HG03354 (cell line): ENCODE measurements at regions not wholly inside any gene's neighbourhood (a gene's known extent, or its start where the extent isn't known, plus 50 kb on each side); places are given as distances from the start of the nearest gene placed in this dataset.
"Not testable (repeated sequence)": the region's sequence is repeated elsewhere in the genome, so short reads cannot be mapped to it uniquely, and the experiment has no call there.

Experiments used
- ATAC-seq: cut with Tn5 transposase; IDR thresholded peaks from one replicate; pipeline ENCODE4 v1.9.1; 2021; ENCODE audit warnings: mild to moderate bottlenecking; ENCODE audit not compliant: unreplicated experiment, poor library complexity, severe bottlenecking

DNA sequence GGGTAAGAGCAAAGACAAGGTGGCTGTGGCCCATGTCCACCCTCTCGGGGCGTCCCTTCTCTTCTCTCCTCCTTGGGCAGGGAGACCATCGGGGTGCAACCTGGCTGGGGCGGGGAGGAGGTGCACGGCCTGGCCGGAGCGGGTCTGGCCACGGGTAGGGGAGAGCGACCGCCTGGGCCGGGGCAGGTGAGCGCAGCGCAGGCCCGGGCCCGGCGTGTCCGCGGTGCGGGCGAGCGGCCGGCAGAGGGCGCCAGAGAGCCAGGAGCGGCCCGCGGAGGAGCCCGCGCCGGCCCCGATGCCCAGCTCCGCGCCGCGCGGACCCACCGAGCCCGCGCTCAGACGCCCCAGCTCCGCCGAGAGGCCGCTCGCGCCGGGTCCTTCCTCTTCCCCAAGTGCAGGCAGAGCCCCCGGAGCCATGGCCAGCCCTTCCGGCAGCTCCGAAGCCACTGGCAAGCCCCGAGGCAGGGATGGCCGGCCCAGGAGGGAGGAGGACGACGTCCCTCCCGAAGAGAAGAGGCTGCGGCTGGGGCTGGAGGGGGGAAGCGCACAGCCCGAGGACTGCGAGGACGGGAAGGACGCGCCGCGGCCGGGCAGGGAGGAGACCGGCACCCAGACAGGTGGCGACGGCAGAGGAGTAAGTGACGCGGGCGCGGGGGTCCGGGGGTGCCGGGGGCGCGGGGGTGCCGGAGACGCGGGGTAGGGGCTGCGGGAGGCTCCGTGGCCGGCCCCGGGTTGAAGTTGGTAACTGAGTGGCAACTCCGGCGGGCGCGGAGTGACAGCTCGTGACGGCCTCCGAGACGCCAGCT lies 142.1 kb upstream of the EEF2KMT start:
- ATAC-seq = not testable (repeated sequence)

DNA sequence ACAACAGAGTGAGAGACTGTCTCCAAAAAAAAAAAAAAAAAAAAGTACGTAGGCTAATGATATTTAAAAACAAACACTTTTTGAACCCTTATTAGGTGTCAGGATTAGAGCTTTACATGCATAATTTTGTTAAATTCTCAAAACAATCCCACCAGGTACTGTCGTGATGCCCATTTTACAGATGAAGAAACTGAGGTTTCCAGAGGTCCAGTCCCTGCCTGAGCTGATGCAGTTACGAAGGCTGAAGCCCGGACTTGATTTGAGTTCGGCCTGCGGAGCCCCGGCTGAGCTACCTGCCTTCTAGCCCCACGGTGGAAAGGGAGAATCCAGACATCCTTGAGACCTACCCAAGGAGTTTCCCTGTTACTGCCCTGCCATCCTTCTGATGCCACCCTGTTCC lies 137.5 kb upstream of the EEF2KMT start:
- ATAC-seq = no peak

DNA sequence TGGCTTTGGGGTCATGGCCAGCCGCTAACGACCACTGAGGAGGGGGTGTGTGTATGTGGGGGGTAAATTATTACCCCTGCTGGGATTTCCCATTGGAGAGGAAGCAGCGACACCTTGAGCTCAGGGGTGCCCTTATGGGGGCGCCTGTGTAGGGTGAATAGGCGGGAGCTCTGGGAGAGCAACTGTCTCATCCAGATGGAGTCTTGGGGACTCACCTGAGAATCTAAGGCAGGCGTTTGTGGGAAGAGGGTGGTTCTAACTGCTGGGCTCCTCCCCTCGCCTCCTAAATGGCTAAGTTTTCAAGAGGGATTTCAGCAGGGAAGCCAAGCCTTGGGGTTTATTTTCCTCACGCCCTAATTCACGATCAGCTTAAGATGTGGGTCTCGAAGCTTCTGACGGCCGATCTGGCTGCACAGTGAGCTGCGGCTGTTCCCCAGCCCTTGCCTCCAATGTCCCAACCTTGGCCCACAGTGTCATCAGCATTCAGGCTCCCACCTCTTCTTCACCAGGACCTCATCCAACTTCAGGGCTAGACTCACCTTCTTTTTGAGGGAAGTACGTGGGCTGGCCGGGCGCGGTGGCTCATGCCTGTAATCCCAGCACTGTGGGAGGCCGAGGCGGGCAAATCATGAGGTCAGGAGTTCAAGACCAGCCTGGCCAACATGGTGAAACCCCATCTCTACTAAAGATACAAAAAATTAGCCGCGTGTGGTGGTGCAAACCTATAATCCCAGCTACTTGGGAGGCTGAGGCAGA lies 136.9 kb upstream of the EEF2KMT start:
- no peak for ATAC-seq

DNA sequence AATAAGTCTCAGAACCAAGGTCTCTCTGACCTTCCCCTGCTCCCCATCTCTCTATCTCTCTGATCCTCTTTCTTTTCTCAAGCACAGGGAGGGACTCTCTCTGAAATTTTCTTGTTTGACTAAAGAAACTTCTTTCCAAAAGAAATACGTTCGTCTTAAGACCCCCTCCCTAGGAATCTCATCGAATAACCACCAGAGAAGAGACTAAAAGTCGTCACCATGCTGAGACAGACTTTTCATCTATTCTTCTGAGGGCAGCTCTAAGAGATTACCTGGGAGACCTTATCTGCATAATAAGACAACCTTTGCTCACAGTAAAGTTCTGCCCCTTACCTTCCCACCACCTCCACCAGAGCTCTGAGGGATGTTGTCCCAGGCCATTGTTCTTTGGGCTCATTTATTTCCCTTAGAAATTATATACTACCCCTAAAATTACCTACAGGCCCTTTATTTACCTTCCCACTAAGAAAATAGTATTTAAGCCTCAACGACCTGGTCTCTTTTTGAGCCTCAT lies 133.7 kb upstream of the EEF2KMT start:
- no peak for ATAC-seq

DNA sequence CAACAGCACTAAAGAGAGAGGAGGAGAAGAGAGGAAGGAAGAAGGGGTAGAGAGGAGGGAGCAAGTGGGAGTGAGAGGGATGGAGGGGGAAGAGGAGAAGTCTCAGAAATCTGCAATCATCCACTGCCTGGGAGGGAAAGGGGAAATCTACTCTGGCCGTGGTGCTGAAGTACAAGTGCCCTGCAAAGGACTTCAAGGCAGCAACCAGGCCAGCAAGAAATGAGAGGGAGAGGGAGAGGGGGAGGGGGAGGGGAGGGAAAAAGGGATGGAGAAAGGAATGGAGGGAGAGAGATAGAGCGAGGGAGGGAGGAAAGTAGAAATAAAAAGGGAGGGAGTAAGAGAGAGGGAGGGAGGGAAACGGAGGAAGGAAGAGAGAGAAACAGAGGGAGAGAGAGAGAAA lies 130.8 kb upstream of the EEF2KMT start:
- no peak for ATAC-seq

DNA sequence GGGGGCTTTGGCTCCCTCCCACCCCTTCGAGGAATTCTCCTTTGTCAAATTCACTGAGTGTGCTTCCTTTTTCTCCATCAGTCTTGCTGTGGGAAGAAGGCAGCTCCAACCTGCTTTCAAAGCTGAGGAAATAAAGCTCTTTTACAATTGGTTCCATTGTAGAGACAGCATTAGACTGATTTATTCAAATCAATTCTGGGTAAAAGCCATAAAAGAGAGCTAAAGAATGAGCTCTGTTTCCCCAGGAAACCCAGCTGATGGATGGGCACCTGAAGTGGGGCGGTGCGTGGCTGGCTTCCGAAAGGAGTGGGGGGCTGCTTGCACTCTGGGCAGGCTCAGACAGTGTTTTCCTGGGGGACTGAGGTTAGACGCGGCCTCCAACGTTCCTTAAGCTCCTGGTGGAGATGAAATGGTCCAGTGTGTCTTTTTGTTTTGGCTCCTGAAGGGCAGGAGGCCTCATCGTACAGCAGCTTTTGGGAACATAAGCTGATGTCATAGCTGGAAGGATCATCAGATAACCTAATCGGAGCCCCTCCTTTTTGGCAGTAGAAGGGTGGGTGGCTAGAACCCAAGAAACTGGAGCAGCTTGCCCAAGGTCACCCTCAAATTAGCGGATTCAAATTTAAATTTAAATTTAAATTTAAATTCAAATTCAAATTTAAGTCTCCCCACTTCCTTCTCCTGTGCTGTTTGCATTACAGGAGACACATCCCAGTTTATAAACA lies 128.5 kb upstream of the EEF2KMT start:
- no peak for ATAC-seq

DNA sequence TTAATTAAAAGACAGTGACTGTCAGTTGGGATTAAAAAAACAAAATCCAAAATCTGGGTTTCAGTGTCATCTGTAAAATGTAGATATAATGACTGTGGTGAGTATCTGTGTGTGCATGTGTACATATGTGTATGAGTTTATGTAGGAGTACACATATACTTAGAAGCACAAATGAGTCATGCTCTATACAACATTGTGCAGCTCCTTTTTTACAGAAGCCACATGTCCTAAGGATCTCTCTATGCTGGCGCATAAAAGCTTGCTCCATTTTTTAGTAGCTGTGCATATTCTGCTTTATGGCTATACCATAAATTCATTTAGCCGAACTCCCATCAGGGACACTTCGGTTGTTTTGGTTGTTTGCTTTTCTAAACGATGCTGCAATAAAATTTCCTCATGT lies 125.2 kb upstream of the EEF2KMT start:
- ATAC-seq = no peak

DNA sequence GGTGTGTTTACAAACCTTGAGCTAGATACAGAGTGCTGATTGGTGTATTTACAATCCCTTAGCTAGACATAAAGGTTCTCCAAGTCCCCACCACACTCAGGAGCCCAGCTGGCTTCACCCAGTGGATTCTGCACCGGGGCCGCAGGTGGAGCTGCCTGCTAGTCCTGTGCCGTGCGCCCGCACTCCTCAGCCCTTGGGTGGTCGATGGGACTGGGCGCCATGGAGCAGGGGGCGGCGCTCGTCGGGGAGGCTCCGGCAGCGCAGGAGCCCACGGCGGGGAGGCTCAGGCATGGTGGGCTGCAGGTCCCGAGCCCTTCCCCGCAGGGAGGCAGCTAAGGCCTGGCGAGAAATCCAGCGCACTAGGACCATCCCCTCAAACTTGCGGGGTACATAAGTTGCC lies 124.2 kb upstream of the EEF2KMT start:
- ATAC-seq = not testable (repeated sequence)

DNA sequence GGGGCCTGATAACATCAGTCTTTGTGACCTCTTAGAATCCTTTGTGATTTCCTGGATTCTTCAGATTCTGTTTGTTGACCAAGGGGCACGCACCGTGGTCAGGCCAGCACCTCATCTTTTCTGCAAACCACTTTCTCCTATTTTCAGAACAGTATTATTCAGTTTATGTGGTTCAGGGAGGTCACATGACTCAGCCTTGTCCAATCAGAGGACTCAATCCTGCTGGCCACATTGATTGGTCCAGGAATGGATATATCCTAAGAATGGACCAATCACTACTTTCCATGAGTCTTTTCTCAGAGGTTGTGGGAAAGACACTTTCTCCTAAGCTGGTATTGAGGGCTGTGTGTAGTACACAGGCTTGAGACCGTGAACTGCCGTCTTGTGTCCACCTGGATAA lies 123.1 kb upstream of the EEF2KMT start:
- no peak for ATAC-seq

DNA sequence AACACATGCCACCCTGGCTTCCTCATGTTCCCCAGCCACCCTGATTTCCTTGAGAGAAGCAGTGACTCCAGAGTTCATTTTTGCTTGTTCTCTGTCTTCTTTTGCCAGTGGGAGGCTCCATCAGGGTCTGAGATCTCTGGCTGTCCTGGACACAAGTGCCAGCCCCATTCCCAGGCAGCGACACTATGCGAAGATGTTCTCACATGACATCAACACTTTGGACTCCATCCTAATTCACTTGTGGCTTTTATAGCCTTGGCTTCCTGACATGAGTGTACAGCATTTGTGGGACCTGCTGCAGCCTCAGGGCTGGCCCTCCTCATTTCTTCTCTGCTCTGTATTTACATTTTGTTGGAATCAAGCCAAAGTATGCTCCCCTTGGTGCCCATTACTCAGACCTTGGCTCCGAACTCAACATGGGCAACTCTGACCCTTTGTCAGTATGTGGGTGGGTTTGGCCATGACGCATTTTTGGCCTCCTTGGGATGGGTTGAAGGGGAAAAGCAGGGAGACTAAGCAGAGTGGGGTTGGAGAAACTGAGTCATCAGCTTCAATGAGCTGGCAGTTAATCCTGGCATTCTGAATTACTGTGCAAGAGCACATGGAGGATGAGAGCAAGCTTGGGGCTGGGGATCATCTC lies 119.0 kb upstream of the EEF2KMT start:
- ATAC-seq = no peak

DNA sequence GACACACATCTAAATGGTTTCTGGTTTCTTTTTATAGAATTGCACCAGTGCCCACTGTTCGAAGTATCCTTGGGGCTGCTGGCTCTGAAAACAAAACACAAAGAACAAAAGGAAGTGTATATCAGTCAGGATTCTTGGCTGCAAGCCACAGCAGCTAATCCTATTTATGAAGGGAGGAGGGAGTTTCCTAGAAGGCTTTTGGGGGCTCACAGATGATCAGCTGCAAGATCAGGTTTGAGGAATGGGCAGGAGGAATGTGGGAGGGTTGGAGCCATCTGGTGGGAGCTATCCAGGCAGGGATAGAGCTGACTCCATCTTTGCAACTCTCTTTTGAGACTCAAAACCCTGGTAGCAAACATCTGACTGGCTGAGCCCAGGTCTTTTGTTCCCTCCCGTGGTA lies 118.3 kb upstream of the EEF2KMT start:
- no peak for ATAC-seq

DNA sequence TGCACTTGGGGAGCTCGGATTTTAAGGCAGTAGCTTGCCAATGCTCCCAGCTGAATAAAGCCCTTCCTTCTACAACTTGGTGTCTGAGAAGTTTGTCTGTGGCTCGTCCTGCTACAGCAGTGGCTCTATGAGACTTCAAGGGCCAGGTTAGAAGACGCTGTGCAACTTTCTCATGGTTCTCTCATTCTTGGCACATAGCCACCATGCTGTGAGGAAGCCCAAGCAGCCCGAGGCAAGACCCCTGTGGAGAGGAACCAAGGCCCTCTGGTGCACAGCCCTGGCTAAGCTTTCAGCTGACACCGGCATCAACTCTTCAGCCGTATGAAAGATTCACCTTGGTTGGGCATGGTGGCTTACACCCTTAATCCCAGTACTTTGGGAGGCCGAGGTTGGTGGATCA lies 116.9 kb upstream of the EEF2KMT start:
- no peak for ATAC-seq

DNA sequence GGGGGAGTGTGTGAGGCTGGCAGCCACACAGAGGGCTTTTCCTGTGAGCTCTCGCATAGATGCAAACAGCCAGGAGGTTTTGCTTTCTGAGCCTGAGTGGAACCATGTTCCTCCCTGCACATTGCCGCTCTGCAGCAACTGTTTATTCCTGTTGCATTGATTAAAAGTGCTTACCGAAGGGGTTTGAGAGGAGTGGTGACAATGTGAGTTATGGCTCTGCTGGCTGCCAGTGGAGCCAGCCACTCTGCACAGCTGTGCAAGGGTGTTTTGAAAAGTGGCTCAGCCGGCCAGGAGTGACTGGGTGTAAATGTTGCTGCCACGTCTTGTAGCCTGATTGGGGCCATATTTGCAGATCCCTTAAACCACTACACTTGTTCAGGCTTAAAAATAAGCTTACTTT lies 114.9 kb upstream of the EEF2KMT start:
- ATAC-seq = not testable (repeated sequence)

DNA sequence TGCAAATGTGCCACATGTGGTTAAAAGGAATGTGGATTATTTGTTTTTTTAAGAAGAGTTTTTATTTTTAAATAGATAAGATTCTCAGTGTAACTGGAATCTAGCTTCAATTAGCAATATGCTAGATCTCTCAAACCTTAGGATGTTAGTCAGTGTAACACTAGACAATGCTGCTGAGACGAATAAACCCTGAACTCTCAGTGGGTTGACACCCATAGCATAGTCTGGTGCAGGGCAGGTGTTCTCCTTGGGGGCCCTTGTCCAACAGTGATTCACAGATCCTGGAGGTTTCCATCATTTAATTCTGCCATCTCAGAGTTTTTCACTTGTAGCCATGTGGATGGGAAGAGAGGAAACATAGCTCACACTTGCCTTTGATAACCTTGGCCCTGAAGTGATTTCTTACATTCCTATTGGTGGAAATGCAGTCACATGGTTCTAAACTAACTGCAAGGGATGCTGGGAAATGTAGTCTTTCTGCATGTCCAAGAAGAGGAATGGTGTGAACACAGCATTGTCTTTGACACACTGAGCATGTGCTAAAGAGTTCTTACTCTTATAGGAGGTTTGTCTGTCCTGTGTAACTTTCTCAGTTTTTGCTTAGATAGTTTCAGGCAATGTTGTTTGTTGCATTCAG lies 110.4 kb upstream of the EEF2KMT start:
- not testable (repeated sequence) for ATAC-seq

DNA sequence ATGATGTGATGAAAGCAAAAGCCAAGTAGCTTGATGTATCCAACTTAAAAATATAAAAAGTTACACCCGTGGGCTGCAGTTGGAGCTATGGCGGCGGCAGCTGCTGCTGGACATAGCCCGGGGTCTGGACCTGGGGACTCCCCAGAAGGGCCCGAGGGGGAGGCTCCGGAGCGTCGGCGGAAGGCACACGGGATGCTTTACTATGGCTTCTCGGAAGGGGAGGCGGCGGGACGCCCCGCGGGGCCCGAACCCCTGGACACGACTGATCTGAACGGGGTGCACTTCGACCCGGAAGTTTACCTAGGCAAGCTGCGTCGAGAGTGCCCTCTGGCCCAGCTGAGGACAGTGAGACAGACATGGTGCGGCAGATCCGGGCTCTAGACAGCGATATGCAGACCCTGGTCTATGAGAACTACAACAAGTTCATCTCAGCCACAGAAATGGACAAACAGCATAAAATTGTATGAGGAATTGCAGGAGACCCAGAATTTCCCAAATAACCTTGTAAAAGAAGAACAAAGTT lies 109.5 kb upstream of the EEF2KMT start:
- ATAC-seq = no peak

DNA sequence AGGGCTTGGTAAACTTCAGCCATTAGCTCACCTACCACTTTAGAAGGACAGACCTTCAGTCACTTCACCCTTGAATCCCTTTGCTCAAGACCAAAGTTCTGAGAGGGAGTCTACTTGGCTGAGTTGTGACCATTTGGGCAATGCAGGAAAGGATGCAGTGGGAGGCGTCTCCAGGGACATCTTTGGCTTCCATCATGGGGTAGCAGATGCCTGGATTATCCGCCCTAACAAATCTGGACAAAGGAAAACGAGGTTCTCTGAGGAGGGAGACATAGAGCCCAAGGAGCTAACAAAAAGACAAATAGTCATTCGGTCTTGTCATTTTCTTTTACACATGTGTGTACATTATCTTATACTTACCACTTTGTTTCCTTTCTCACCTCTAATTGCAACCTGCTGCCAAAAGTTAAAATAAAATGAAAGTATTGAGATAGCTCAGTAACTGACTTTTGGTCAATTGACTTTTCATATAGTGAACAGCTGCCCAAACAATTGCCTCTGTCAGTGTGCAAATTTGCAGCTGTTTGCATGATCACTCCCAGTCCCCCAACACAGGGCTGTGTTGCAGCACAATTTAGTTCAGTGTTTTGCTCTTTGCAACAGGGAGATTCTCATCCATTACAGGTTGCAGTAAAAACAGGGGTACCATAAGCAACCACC lies 108.9 kb upstream of the EEF2KMT start:
- no peak for ATAC-seq

DNA sequence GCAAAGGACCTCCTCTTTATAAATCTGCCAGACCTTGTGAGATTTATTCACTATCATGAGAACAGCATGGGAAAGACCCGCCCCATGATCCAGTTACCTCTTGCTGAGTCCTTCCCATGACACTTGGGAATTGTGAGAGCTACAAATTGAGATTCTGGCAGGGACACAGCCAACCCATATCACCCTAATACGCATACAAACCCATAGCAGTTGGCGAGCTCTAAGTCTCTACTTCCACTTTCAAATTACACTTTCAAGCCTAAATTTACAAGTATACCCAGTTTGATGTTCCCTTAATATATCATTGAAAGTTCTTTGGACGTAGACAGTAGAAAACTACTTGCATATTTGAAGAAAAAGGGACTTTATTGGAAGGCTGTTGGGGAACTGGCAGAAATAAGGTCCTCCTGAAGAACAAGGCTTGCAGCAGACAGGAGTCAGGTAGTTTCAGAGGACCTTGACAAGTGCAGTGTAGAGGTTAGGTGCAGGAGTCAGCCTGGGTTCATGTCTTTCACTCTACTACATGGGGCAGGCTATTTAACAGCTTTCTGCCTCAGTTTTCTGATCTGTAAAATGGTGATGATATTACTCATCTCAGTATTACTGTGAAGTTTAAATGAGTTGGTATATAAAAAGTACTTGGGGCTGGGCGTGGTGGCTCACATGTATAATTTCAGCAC lies 107.9 kb upstream of the EEF2KMT start:
- no peak for ATAC-seq

DNA sequence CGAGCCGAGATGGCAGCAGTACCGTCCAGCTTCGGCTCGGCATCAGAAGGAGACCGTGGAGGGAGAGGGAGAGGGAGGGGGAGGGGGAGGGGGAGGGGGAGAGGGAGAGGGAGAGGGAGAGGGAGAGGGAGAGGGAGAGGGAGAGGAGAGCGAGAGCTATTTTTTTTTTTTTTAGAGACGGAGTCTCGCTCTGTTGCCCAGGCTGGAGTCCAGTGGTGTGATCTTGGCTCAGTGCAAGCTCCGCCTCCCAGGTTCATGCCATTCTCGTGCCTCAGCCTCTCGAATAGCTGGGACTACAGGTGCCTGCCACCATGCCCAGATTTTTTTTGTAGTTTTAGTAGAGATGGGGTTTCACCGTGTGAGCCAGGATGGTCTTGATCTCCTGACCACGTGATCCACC lies 106.1 kb upstream of the EEF2KMT start:
- ATAC-seq = not testable (repeated sequence)
